ENCODE measurements at regions not wholly inside any gene's neighbourhood (a gene's known extent, or its start where the extent isn't known, plus 50 kb on each side); places are given as distances from the start of the nearest gene placed in this dataset.
"Not testable (repeated sequence)": the region's sequence is repeated elsewhere in the genome, so short reads cannot be mapped to it uniquely, and the experiment has no call there.

GRCh38 chr3:102699104-102699818 is 264.4 kb downstream of the ZPLD1 start:
- ATAC-seq (no peak), DNase-seq (no peak)
- Mint-ChIP-seq H3K36me3 (ENCODE audit: low read depth) (no peaks in the 10 kb centered on the region), H3K4me3 (no peak overlapping the region), H3K4me1 (ENCODE audit: low read depth) (no peaks in the 10 kb centered on the region), H3K27ac (no peak overlapping the region), H3K27me3 (ENCODE audit: low read depth) (no peaks in the 10 kb centered on the region), H3K9me3 (ENCODE audit: insufficient read depth) (no peaks in the 10 kb centered on the region)
- ChIA-PET POLR2A (no interaction called here), CTCF (no interaction called here)

GRCh38 chr3:102699819-102700140 is 265.0 kb downstream of the ZPLD1 start:
- no peaks in the 10 kb centered on the region for H3K36me3 Mint-ChIP-seq (ENCODE audit: low read depth)
- no peaks in the 10 kb centered on the region for H3K4me1 Mint-ChIP-seq (ENCODE audit: low read depth)
- no peak overlapping the region for H3K27ac Mint-ChIP-seq
- ATAC-seq (no peak), DNase-seq (no peak)
- POLR2A ChIA-PET: no interaction called here
- no peaks in the 10 kb centered on the region for H3K9me3 Mint-ChIP-seq (ENCODE audit: insufficient read depth)
- H3K27me3 Mint-ChIP-seq (ENCODE audit: low read depth): no peaks in the 10 kb centered on the region
- no peak overlapping the region for H3K4me3 Mint-ChIP-seq
- CTCF ChIA-PET: interaction anchor here (1.0 kb wide), 1 partner anchor 197 kb away, joined by 3 read pairs; no protein-coding TSS in a partner anchor

DNA sequence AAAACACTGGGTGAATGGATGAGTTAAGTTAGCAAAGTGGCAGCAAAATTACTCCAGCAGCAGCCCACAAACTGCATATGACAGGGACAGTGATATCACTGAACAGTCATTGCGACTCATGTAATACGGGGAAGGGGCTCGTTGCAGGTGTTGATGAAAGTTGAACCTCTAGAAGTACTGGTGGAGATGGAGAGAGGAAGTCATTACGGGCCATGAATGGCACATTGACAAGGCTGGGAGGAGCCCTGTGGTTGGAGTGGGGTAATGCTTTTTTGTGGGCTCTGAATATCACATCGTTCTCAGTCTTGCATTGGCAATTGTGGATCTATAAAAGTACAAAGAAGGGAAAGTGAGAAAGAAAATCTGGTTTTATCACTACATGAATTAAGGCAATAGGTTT is 278.1 kb downstream of the ZPLD1 start:
- POLR2A ChIA-PET: no interaction called here
- Mint-ChIP-seq H3K4me3 (no peak overlapping the region), H3K36me3 (ENCODE audit: low read depth) (no peaks in the 10 kb centered on the region), H3K9me3 (ENCODE audit: insufficient read depth) (no peaks in the 10 kb centered on the region), H3K27ac (no peak overlapping the region), H3K27me3 (ENCODE audit: low read depth) (no peaks in the 10 kb centered on the region), H3K4me1 (ENCODE audit: low read depth) (peaks cover 2% of the 10 kb centered on the region)
- DNase-seq (no peak), ATAC-seq (no peak)
- CTCF ChIA-PET: interaction anchor here (1.5 kb wide), 1 partner anchor 39 kb away, joined by 3 read pairs; no protein-coding TSS in a partner anchor

DNA sequence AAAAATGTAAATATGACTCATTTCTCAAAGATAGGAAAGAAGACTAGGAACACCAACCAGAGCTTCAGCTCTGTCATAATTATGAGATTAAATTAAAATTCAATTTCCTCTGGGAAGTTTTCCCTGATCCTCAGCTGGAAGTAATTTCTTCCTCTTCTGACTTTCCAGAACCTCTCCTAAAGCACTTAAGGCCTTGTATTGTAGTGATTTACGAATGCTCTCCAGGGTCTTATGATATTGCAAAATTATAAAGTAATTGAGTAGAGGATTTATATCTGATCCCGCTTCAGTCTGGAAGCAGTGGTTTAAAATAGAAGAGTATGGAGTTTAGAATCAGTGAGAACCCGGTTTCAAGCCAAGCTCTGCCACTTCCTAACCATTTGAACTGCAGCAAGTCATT is 279.8 kb downstream of the ZPLD1 start:
- H3K27ac Mint-ChIP-seq: no peak overlapping the region
- peaks cover 2% of the 10 kb centered on the region for H3K4me1 Mint-ChIP-seq (ENCODE audit: low read depth)
- H3K36me3 Mint-ChIP-seq (ENCODE audit: low read depth): no peaks in the 10 kb centered on the region
- H3K9me3 Mint-ChIP-seq (ENCODE audit: insufficient read depth): no peaks in the 10 kb centered on the region
- ATAC-seq: no peak
- DNase-seq: no peak
- no peaks in the 10 kb centered on the region for H3K27me3 Mint-ChIP-seq (ENCODE audit: low read depth)
- no peak overlapping the region for H3K4me3 Mint-ChIP-seq
- POLR2A ChIA-PET: no interaction called here
- CTCF ChIA-PET: no interaction called here

- no peak overlapping the region for H3K4me3 Mint-ChIP-seq
Measured at GRCh38 chr3:102715030-102715697, 280.3 kb downstream of the ZPLD1 start.

GRCh38 chr3:102718651-102719050 is 283.8 kb downstream of the ZPLD1 start:
- ATAC-seq: no peak
- peaks cover 2% of the 10 kb centered on the region for H3K4me1 Mint-ChIP-seq (ENCODE audit: low read depth)
- ChIA-PET POLR2A (no interaction called here), CTCF (no interaction called here)
- H3K9me3 Mint-ChIP-seq (ENCODE audit: insufficient read depth): no peaks in the 10 kb centered on the region
- no peak overlapping the region for H3K4me3 Mint-ChIP-seq
- DNase-seq: no peak
- H3K27ac Mint-ChIP-seq: no peak overlapping the region
- no peaks in the 10 kb centered on the region for H3K27me3 Mint-ChIP-seq (ENCODE audit: low read depth)
- no peaks in the 10 kb centered on the region for H3K36me3 Mint-ChIP-seq (ENCODE audit: low read depth)

More at GRCh38 chr3:102715030-102715697, 280.3 kb downstream of the ZPLD1 start:
- ATAC-seq (no peak), DNase-seq (no peak)
- CTCF ChIA-PET: no interaction called here
- H3K27ac Mint-ChIP-seq: no peak overlapping the region
- H3K9me3 Mint-ChIP-seq (ENCODE audit: insufficient read depth): no peaks in the 10 kb centered on the region
- H3K27me3 Mint-ChIP-seq (ENCODE audit: low read depth): no peaks in the 10 kb centered on the region
- H3K4me1 Mint-ChIP-seq (ENCODE audit: low read depth): peaks cover 2% of the 10 kb centered on the region
- POLR2A ChIA-PET: no interaction called here
- no peaks in the 10 kb centered on the region for H3K36me3 Mint-ChIP-seq (ENCODE audit: low read depth)

DNA sequence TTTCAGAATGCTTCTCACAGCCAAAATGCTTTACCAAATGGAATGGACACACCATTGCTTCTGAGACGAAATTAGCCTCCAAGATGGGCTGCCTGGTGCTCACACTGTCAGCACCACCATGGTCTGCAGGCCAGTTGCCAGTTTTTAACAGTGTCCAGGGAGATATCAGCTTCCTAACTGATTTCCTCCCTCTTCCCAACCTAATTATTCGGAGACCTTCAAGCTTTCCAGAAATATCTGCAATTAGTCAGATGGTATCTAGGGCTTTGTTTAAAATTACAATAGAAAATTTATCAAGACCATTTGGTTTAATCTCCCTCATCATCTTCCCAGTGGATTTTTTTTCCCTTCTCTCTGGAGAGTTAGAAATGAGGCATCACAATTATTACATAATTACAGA is 287.5 kb downstream of the ZPLD1 start:
- CTCF ChIA-PET: no interaction called here
- no peaks in the 10 kb centered on the region for H3K4me1 Mint-ChIP-seq (ENCODE audit: low read depth)
- ATAC-seq (no peak), DNase-seq (no peak)
- no peaks in the 10 kb centered on the region for H3K9me3 Mint-ChIP-seq (ENCODE audit: insufficient read depth)
- POLR2A ChIA-PET: no interaction called here
- H3K4me3 Mint-ChIP-seq: no peak overlapping the region
- H3K36me3 Mint-ChIP-seq (ENCODE audit: low read depth): no peaks in the 10 kb centered on the region
- H3K27me3 Mint-ChIP-seq (ENCODE audit: low read depth): no peaks in the 10 kb centered on the region
- H3K27ac Mint-ChIP-seq: no peak overlapping the region

DNA sequence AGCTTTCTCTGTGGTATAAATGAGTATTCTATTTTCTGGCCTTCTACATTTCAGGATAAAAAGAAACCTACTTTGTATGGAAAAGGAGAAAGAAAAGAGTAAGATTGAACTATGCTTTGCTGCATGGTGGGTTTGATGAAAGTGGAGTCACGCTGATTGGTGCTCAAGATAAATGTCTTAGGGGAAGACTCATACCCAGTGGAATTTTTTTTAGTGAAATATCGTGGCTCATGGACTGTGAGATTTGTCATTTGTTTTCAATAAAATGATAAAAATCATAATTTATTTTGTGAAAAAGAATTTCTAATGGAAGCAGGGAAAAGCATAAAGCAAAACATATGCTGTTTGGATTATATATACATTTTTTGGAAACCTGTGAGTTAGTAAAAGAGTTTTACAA is 292.5 kb downstream of the ZPLD1 start:
- Mint-ChIP-seq H3K9me3 (ENCODE audit: insufficient read depth) (no peaks in the 10 kb centered on the region), H3K4me3 (no peak overlapping the region), H3K4me1 (ENCODE audit: low read depth) (no peaks in the 10 kb centered on the region), H3K27me3 (ENCODE audit: low read depth) (no peaks in the 10 kb centered on the region), H3K36me3 (ENCODE audit: low read depth) (no peaks in the 10 kb centered on the region), H3K27ac (no peak overlapping the region)
- CTCF ChIA-PET: no interaction called here
- POLR2A ChIA-PET: no interaction called here
- DNase-seq (no peak), ATAC-seq (no peak)

DNA sequence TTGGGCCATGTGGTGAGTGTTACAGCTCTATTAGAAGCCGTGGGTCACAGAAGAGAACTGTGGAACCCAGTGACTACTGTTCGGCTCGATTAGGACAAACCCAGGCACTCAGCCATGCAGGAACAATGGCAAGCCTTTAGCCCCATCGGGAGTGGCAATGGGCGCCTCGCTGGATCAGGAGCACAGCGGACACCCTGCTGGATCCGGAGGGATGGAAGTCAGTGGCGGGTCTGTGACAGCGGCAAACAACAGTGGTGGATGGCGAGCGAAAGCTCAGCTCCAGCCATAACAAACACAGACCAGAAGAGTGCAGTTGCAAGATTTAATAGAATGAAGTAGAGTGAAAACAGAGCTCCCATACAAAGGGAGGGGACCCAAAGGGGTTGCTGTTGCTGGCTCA is 297.8 kb downstream of the ZPLD1 start:
- ATAC-seq; H3K36me3 Mint-ChIP-seq (ENCODE audit: low read depth); H3K27me3 Mint-ChIP-seq (ENCODE audit: low read depth); DNase-seq; H3K27ac Mint-ChIP-seq; H3K4me3 Mint-ChIP-seq; POLR2A ChIA-PET; CTCF ChIA-PET; H3K4me1 Mint-ChIP-seq (ENCODE audit: low read depth); H3K9me3 Mint-ChIP-seq (ENCODE audit: insufficient read depth): not testable (repeated sequence)

GRCh38 chr3:102733791-102734563 is 299.2 kb downstream of the ZPLD1 start:
- no peaks in the 10 kb centered on the region for H3K9me3 Mint-ChIP-seq (ENCODE audit: insufficient read depth)
- no peak for ATAC-seq
- H3K4me3 Mint-ChIP-seq: no peak overlapping the region
- no peaks in the 10 kb centered on the region for H3K4me1 Mint-ChIP-seq (ENCODE audit: low read depth)
- no peak overlapping the region for H3K27ac Mint-ChIP-seq
- no peak for DNase-seq
- POLR2A ChIA-PET: no interaction called here
- CTCF ChIA-PET: no interaction called here
- H3K27me3 Mint-ChIP-seq (ENCODE audit: low read depth): no peaks in the 10 kb centered on the region
- no peaks in the 10 kb centered on the region for H3K36me3 Mint-ChIP-seq (ENCODE audit: low read depth)

DNA sequence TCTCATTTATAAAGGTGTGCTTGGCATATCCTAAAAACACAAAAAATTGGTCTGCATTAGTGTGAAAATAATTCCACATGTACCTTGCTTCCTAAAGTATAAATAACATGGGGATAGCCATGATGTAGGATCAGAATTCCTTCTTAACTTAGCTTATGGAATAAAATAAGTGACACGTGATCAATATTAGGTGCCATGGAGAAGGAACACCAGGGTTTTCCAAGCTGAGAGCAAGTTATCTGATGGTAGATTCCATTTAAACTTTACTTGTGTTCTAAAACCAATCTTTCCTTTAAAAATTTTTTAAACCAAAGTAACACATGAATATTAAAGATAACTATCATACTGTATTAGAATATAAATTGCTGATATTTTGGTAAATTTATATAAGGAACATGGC is 300.5 kb downstream of the ZPLD1 start:
- Mint-ChIP-seq H3K27me3 (ENCODE audit: low read depth) (no peaks in the 10 kb centered on the region), H3K4me3 (no peak overlapping the region), H3K9me3 (ENCODE audit: insufficient read depth) (no peaks in the 10 kb centered on the region), H3K4me1 (ENCODE audit: low read depth) (no peaks in the 10 kb centered on the region), H3K27ac (no peak overlapping the region), H3K36me3 (ENCODE audit: low read depth) (no peaks in the 10 kb centered on the region)
- ChIA-PET POLR2A (no interaction called here), CTCF (no interaction called here)
- ATAC-seq (no peak), DNase-seq (no peak)

DNA sequence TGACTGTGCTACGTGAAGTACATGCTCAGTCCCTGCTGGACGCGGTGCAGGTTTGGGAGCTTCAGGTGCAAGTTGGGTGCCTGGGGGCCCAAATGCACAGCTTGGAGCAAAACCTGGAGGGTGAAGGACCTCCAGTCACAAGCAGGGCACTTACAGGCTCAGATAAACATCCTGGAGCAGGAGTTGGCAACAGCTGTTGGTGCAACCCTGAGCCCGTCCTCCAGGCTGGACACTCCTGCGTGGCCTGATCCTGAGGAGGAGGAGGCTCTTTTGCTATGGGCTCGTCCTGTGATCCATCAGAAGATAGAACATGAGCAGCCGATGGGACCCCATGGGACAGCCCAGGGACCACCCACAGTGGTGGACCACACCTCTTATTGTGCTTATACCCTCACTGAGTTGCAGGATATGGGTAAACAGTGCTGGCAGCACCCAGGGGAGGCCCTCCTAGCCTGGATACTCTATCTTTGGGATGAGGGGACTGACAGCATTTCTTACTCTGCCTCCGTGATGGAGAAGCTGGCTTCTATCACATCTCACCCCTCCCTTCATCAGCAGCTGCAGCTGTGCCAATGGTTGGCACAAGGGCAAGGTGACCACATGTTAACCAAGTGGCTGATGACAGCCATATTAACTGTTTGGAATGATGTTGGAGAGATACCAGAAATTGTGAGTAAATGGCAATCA is 301.6 kb downstream of the ZPLD1 start:
- ATAC-seq (no peak), DNase-seq (no peak)
- no peaks in the 10 kb centered on the region for H3K27me3 Mint-ChIP-seq (ENCODE audit: low read depth)
- POLR2A ChIA-PET: no interaction called here
- H3K36me3 Mint-ChIP-seq (ENCODE audit: low read depth): no peaks in the 10 kb centered on the region
- CTCF ChIA-PET: no interaction called here
- H3K9me3 Mint-ChIP-seq (ENCODE audit: insufficient read depth): no peaks in the 10 kb centered on the region
- H3K27ac Mint-ChIP-seq: no peak overlapping the region
- H3K4me3 Mint-ChIP-seq: no peak overlapping the region
- H3K4me1 Mint-ChIP-seq (ENCODE audit: low read depth): no peaks in the 10 kb centered on the region
